B cell (primary cell): ENCODE measurements at regions not wholly inside any gene's neighbourhood (a gene's known extent, or its start where the extent isn't known, plus 50 kb on each side); places are given as distances from the start of the nearest gene placed in this dataset.

Experiments
- EZH2 ChIP-seq: IDR thresholded peaks from 2 replicates; pipeline ENCODE4 v1.6.1; 2012; ENCODE audit warnings: borderline replicate concordance, low read depth, mild to moderate bottlenecking, moderate library complexity, low read length; ENCODE audit not compliant: insufficient read depth, poor library complexity, severe bottlenecking
- TF ChIP-seq, protein P1 (sequence below): fragments of 200-600 bp; IDR thresholded peaks from one replicate; pipeline ENCODE4 v1.8.0; 2022; ENCODE audit warnings: antibody characterized with exemption, mild to moderate bottlenecking

DNA sequence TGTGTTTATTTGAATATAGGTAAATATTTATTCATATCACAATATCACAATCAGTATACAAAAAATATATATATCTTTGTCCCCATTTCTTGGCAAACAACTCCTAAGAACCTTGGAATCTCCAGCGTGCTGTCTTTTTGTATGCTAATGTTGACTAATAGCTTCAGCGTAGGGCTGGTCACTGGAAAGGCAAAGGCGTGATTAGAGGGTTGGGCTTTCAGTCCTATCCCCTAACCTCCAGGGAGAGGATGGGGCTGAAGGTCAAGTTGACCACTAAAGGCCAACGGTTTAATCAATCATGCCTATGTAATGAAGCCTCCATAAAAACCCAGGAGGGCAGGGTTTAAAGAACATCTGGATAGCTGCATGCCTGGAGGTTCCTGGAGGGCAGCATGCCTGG is 79.6 kb upstream of the BNC2 start:
- TF ChIP-seq, protein P1, sequence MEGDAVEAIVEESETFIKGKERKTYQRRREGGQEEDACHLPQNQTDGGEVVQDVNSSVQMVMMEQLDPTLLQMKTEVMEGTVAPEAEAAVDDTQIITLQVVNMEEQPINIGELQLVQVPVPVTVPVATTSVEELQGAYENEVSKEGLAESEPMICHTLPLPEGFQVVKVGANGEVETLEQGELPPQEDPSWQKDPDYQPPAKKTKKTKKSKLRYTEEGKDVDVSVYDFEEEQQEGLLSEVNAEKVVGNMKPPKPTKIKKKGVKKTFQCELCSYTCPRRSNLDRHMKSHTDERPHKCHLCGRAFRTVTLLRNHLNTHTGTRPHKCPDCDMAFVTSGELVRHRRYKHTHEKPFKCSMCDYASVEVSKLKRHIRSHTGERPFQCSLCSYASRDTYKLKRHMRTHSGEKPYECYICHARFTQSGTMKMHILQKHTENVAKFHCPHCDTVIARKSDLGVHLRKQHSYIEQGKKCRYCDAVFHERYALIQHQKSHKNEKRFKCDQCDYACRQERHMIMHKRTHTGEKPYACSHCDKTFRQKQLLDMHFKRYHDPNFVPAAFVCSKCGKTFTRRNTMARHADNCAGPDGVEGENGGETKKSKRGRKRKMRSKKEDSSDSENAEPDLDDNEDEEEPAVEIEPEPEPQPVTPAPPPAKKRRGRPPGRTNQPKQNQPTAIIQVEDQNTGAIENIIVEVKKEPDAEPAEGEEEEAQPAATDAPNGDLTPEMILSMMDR = no peak
- TF ChIP-seq EZH2 = no peak
